PC-3 (cell line): ENCODE measurements at regions not wholly inside any gene's neighbourhood (a gene's known extent, or its start where the extent isn't known, plus 50 kb on each side); places are given as distances from the start of the nearest gene placed in this dataset.

Experiments used
- EZH2 ChIP-seq: fragments of 300-600 bp; sonication (generic); IDR thresholded peaks from one replicate; pipeline ENCODE4 v1.6.1; 2017; ENCODE audit warnings: antibody characterized with exemption, mild to moderate bottlenecking, low read length; ENCODE audit not compliant: unreplicated experiment
- EZH2phosphoT487 ChIP-seq: fragments of 300-600 bp; sonication (generic); IDR thresholded peaks from 2 replicates; pipeline ENCODE4 v1.6.1; 2018; ENCODE audit warnings: mild to moderate bottlenecking, antibody characterized with exemption, low read length, borderline replicate concordance
- TF ChIP-seq, protein P1 (sequence below): fragments of 300-600 bp; sonication (generic); conservative IDR thresholded peaks from 2 replicates; pipeline ENCODE4 v1.5.1; 2017; ENCODE audit warnings: antibody characterized with exemption, low read depth, mild to moderate bottlenecking, low read length

DNA sequence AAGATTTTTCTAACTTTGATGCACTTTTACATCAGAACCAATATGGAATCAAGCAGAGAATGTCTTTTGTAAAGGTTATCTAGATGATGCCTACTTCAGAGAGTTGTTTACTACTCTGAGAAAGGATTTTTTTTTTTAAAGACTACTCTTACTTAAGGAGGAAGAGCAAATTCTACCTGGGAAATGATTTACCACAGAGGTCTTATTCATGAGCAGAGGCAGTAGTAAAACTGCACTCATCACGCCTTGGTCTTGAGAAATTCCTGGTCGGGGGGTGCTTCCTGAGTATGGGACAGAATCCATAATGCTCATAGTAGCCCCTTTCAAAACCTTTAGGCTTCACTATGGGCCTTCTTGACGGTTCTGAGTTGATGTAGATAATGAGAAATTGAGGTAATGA, 241.8 kb upstream of the PREP start:
- TF ChIP-seq, protein P1, sequence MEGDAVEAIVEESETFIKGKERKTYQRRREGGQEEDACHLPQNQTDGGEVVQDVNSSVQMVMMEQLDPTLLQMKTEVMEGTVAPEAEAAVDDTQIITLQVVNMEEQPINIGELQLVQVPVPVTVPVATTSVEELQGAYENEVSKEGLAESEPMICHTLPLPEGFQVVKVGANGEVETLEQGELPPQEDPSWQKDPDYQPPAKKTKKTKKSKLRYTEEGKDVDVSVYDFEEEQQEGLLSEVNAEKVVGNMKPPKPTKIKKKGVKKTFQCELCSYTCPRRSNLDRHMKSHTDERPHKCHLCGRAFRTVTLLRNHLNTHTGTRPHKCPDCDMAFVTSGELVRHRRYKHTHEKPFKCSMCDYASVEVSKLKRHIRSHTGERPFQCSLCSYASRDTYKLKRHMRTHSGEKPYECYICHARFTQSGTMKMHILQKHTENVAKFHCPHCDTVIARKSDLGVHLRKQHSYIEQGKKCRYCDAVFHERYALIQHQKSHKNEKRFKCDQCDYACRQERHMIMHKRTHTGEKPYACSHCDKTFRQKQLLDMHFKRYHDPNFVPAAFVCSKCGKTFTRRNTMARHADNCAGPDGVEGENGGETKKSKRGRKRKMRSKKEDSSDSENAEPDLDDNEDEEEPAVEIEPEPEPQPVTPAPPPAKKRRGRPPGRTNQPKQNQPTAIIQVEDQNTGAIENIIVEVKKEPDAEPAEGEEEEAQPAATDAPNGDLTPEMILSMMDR, result no peak
- TF ChIP-seq EZH2phosphoT487, result no peak
- TF ChIP-seq EZH2, result no peak
